NCI-H128 (cell line): ENCODE measurements at regions not wholly inside any gene's neighbourhood (a gene's known extent, or its start where the extent isn't known, plus 50 kb on each side); places are given as distances from the start of the nearest gene placed in this dataset.

Experiments
- DNase-seq: peaks from one replicate; lab custom pipeline; 2025; ENCODE audit not compliant: unreplicated experiment; lab: John Stamatoyannopoulos, UW

- no peak for DNase-seq
Observed at GRCh38 chr1:188241629-188242028, 1412.9 kb downstream of the PLA2G4A start.

- DNase-seq, result no peak
Observed at GRCh38 chr1:188243456-188243855, 1414.7 kb downstream of the PLA2G4A start.

- no peak for DNase-seq
Observed at GRCh38 chr1:188244681-188245080, 1415.9 kb downstream of the PLA2G4A start.

GRCh38 chr1:188247255-188247654 lies 1418.5 kb downstream of the PLA2G4A start:
- no peak for DNase-seq

GRCh38 chr1:188249811-188250210 lies 1421.1 kb downstream of the PLA2G4A start:
- DNase-seq, result no peak

- DNase-seq, result no peak
Observed at GRCh38 chr1:188251036-188251435, 1422.3 kb downstream of the PLA2G4A start.

GRCh38 chr1:188261849-188262248 lies 1433.1 kb downstream of the PLA2G4A start:
- DNase-seq, result no peak

GRCh38 chr1:188269956-188270355 lies 1441.2 kb downstream of the PLA2G4A start:
- no peak for DNase-seq

- DNase-seq, result no peak
Observed at GRCh38 chr1:188270497-188270896, 1441.7 kb downstream of the PLA2G4A start.

GRCh38 chr1:188277771-188278170 lies 1449.0 kb downstream of the PLA2G4A start:
- no peak for DNase-seq

GRCh38 chr1:188281921-188282320 lies 1453.2 kb downstream of the PLA2G4A start:
- no peak for DNase-seq

GRCh38 chr1:188295157-188295556 lies 1466.4 kb downstream of the PLA2G4A start:
- no peak for DNase-seq

GRCh38 chr1:188302746-188303145 lies 1474.0 kb downstream of the PLA2G4A start:
- no peak for DNase-seq

GRCh38 chr1:188314557-188315137 lies 1485.9 kb downstream of the PLA2G4A start:
- DNase-seq, result no peak

- DNase-seq, result no peak
Observed at GRCh38 chr1:188317894-188318293, 1489.1 kb downstream of the PLA2G4A start.

- DNase-seq, result no peak
Observed at GRCh38 chr1:188325211-188325610, 1496.5 kb downstream of the PLA2G4A start.

GRCh38 chr1:188343914-188344313 lies 1515.2 kb downstream of the PLA2G4A start:
- DNase-seq, result no peak

- no peak for DNase-seq
Observed at GRCh38 chr1:188350104-188350503, 1521.4 kb downstream of the PLA2G4A start.

- no peak for DNase-seq
Observed at GRCh38 chr1:188355082-188355481, 1526.3 kb downstream of the PLA2G4A start.

GRCh38 chr1:188355847-188356246 lies 1527.1 kb downstream of the PLA2G4A start:
- no peak for DNase-seq

- DNase-seq, result no peak
Observed at GRCh38 chr1:188359315-188359714, 1530.6 kb downstream of the PLA2G4A start.

GRCh38 chr1:188363943-188364342 lies 1535.2 kb downstream of the PLA2G4A start:
- DNase-seq, result no peak

GRCh38 chr1:188364927-188365449 lies 1536.2 kb downstream of the PLA2G4A start:
- DNase-seq, result no peak
